HepG2 (cell line): ENCODE measurements at regions not wholly inside any gene's neighbourhood (a gene's known extent, or its start where the extent isn't known, plus 50 kb on each side); places are given as distances from the start of the nearest gene placed in this dataset.

Experiments used
- CSRNP1 ChIP-seq: sonication (generic); formaldehyde crosslinking; IDR thresholded peaks from 2 replicates; pipeline ENCODE4 v1.8.1; 2023; ENCODE audit warnings: mild to moderate bottlenecking, missing genetic modification reagents
- CTCF ChIP-seq: sonication (generic); formaldehyde crosslinking; IDR thresholded peaks from 2 replicates; pipeline ENCODE4 v1.5.0; 2020; ENCODE audit warnings: mild to moderate bottlenecking, missing genetic modification reagents, moderate library complexity
- HBP1 ChIP-seq: IDR thresholded peaks from 2 replicates; pipeline ENCODE4 v1.6.1; 2016; ENCODE audit warnings: low read depth, control low read depth
- KDM2A ChIP-seq: sonication (generic); formaldehyde crosslinking; IDR thresholded peaks from 2 replicates; pipeline ENCODE4 v1.4.0; 2020; ENCODE audit warnings: low read depth, missing genetic modification reagents, borderline replicate concordance
- MTERF4 ChIP-seq: sonication (generic); formaldehyde crosslinking; IDR thresholded peaks from 2 replicates; pipeline ENCODE4 v1.8.0; 2023; ENCODE audit warnings: mild to moderate bottlenecking, missing genetic modification reagents
- NFIB ChIP-seq: sonication (generic); formaldehyde crosslinking; IDR thresholded peaks from 2 replicates; pipeline ENCODE4 v1.9.0; 2021; ENCODE audit warnings: missing genetic modification reagents, mild to moderate bottlenecking, borderline replicate concordance
- WIZ ChIP-seq: sonication (generic); formaldehyde crosslinking; IDR thresholded peaks from 2 replicates; pipeline ENCODE4 v1.5.1; 2020; ENCODE audit warnings: mild to moderate bottlenecking, missing genetic modification reagents
- ZNF75D ChIP-seq: sonication (generic); formaldehyde crosslinking; IDR thresholded peaks from 2 replicates; pipeline ENCODE4 v1.8.1; 2023; ENCODE audit warnings: missing genetic modification reagents, mild to moderate bottlenecking, borderline replicate concordance

- TF ChIP-seq CSRNP1, result no peak
- TF ChIP-seq NFIB (CRISPR knock-in tag), result no peak
- TF ChIP-seq ZNF75D, result no peak
- TF ChIP-seq KDM2A (CRISPR knock-in tag), result no peak
- no peak for TF ChIP-seq CTCF
- TF ChIP-seq MTERF4 (CRISPR knock-in tag), result no peak
- TF ChIP-seq HBP1 (CRISPR knock-in tag), result no peak
- no peak for TF ChIP-seq WIZ (CRISPR knock-in tag)
- TF ChIP-seq, all 625 proteins: peak for 0
Measured at GRCh38 chr2:17107151-17107550, 411.1 kb downstream of the RAD51AP2 start (continued).
